ENCODE measurements at regions not wholly inside any gene's neighbourhood (a gene's known extent, or its start where the extent isn't known, plus 50 kb on each side); places are given as distances from the start of the nearest gene placed in this dataset.

- Histone ChIP-seq H3K9ac (ENCODE audit: low read length) (no peak overlapping the region), H3K4me3 (ENCODE audit: insufficient read depth, low read length, poor library complexity, severe bottlenecking) (no peak overlapping the region), H2AFZ (ENCODE audit: low read depth, low read length, severe bottlenecking) (no peak overlapping the region), H3K79me2 (ENCODE audit: insufficient read depth, low read length) (no peaks in the 10 kb centered on the region), H3K27ac (ENCODE audit: low read depth, low read length) (no peak overlapping the region), H3F3A (ENCODE audit: insufficient read depth) (no peaks in the 10 kb centered on the region), H3K36me3 (ENCODE audit: low read length) (no peaks in the 10 kb centered on the region), H3K4me2 (ENCODE audit: low read depth, low read length, poor library complexity, severe bottlenecking) (no peak overlapping the region), H3K27me3 (ENCODE audit: low read length) (no peaks in the 10 kb centered on the region), H4K20me1 (ENCODE audit: low read depth, low read length) (no peaks in the 10 kb centered on the region), H3K9me2 (replicated peaks; ENCODE audit: insufficient read depth, low read length) (no peaks in the 10 kb centered on the region), H3K9me3 (ENCODE audit: insufficient read depth, low read length) (no peaks in the 10 kb centered on the region)
- TF ChIP-seq CTCF (IDR thresholded peaks at IDR 0.05; ENCODE audit: insufficient read depth, low read length, poor library complexity, severe bottlenecking) = no peak
- TF ChIP-seq EZH2phosphoT487 (conservative IDR thresholded peaks at IDR 0.05; ENCODE audit: low read length) = no peak
Observed at GRCh38 chr6:101003075-101003474, 121.9 kb upstream of the ASCC3 start.

GRCh38 chr6:101011186-101011585, 130.1 kb upstream of the ASCC3 start:
- Histone ChIP-seq H3K9me2 (replicated peaks; ENCODE audit: insufficient read depth, low read length) (no peaks in the 10 kb centered on the region), H3K36me3 (ENCODE audit: low read length) (no peaks in the 10 kb centered on the region), H3K4me3 (ENCODE audit: insufficient read depth, low read length, poor library complexity, severe bottlenecking) (no peak overlapping the region), H3K27me3 (ENCODE audit: low read length) (no peaks in the 10 kb centered on the region), H2AFZ (ENCODE audit: low read depth, low read length, severe bottlenecking) (no peak overlapping the region), H4K20me1 (ENCODE audit: low read depth, low read length) (no peaks in the 10 kb centered on the region), H3F3A (ENCODE audit: insufficient read depth) (no peaks in the 10 kb centered on the region), H3K4me2 (ENCODE audit: low read depth, low read length, poor library complexity, severe bottlenecking) (no peak overlapping the region), H3K27ac (ENCODE audit: low read depth, low read length) (no peak overlapping the region), H3K79me2 (ENCODE audit: insufficient read depth, low read length) (no peaks in the 10 kb centered on the region), H3K9ac (ENCODE audit: low read length) (no peak overlapping the region), H3K9me3 (ENCODE audit: insufficient read depth, low read length) (no peaks in the 10 kb centered on the region)
- TF ChIP-seq CTCF (IDR thresholded peaks at IDR 0.05; ENCODE audit: insufficient read depth, low read length, poor library complexity, severe bottlenecking) = no peak
- TF ChIP-seq EZH2phosphoT487 (conservative IDR thresholded peaks at IDR 0.05; ENCODE audit: low read length) = no peak

DNA sequence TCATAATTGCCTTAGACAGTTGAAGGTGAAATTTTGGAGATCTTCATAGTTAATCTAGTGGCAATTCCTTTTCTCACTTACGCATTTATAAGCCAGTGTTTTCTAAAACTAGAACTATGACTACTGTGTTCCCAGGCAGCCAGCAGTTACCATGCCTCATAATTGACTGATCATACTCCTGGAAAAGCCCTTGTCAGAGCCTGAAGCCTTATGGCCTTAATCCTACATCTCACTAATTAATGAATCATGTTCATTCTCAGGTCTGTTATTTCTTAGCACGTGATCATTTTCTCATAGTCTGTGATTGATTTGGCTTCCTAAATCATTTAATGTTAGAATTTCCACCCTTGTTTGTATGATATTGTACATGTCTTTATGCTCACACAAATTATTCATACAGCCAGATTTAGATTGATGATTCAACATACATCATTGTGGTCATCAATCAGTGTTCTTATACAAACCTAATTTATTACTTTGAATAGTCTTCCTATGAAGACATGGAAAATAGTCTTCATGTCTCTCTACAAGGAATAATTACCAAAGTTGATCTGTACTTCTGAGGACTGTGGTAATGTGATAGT, 132.6 kb upstream of the ASCC3 start:
- Histone ChIP-seq H3K27me3 (ENCODE audit: low read length) (no peaks in the 10 kb centered on the region), H3K9me2 (replicated peaks; ENCODE audit: insufficient read depth, low read length) (no peaks in the 10 kb centered on the region), H3K9ac (ENCODE audit: low read length) (no peak overlapping the region), H3K36me3 (ENCODE audit: low read length) (no peaks in the 10 kb centered on the region), H3F3A (ENCODE audit: insufficient read depth) (no peaks in the 10 kb centered on the region), H3K4me2 (ENCODE audit: low read depth, low read length, poor library complexity, severe bottlenecking) (no peak overlapping the region), H3K4me3 (ENCODE audit: insufficient read depth, low read length, poor library complexity, severe bottlenecking) (no peak overlapping the region), H2AFZ (ENCODE audit: low read depth, low read length, severe bottlenecking) (no peak overlapping the region), H3K9me3 (ENCODE audit: insufficient read depth, low read length) (no peaks in the 10 kb centered on the region), H4K20me1 (ENCODE audit: low read depth, low read length) (no peaks in the 10 kb centered on the region), H3K27ac (ENCODE audit: low read depth, low read length) (no peak overlapping the region), H3K79me2 (ENCODE audit: insufficient read depth, low read length) (no peaks in the 10 kb centered on the region)
- no peak for TF ChIP-seq EZH2phosphoT487 (conservative IDR thresholded peaks at IDR 0.05; ENCODE audit: low read length)
- TF ChIP-seq CTCF (IDR thresholded peaks at IDR 0.05; ENCODE audit: insufficient read depth, low read length, poor library complexity, severe bottlenecking) = no peak

Data from SU-DHL-6 (cell line).